Neural crest cell (in vitro differentiated cells): ENCODE measurements at regions not wholly inside any gene's neighbourhood (a gene's known extent, or its start where the extent isn't known, plus 50 kb on each side); places are given as distances from the start of the nearest gene placed in this dataset.

Experiments used
- DNase-seq: peaks from one replicate; pipeline ENCODE4 v3.0.0; 2021; ENCODE audit warnings: low read depth, mixed read lengths, low spot score
- H3K27ac Mint-ChIP-seq: one replicate; pipeline ENCODE4 v1.8.0; 2021; ENCODE audit warnings: mild to moderate bottlenecking, mixed read lengths; ENCODE audit not compliant: unreplicated experiment
- H3K27me3 Mint-ChIP-seq: 2 replicates; pipeline ENCODE4 v1.8.0; 2021; ENCODE audit warnings: low read depth, mild to moderate bottlenecking, mixed read lengths
- H3K36me3 Mint-ChIP-seq: 2 replicates; pipeline ENCODE4 v1.8.0; 2021; ENCODE audit warnings: low read depth, mild to moderate bottlenecking, mixed read lengths
- H3K4me1 Mint-ChIP-seq: 2 replicates; pipeline ENCODE4 v1.8.0; 2021; ENCODE audit warnings: mixed read lengths
- H3K4me3 Mint-ChIP-seq: one replicate; pipeline ENCODE4 v1.8.0; 2021; ENCODE audit warnings: mild to moderate bottlenecking, mixed read lengths
- H3K9me3 Mint-ChIP-seq: 2 replicates; pipeline ENCODE4 v1.8.0; 2021; ENCODE audit warnings: mixed read lengths
- CTCF ChIP-seq: fragments of 200-600 bp; sonication (generic); conservative IDR thresholded peaks from 2 replicates; pipeline ENCODE4 v1.5.0; 2021; ENCODE audit warnings: antibody characterized with exemption, mild to moderate bottlenecking

DNA sequence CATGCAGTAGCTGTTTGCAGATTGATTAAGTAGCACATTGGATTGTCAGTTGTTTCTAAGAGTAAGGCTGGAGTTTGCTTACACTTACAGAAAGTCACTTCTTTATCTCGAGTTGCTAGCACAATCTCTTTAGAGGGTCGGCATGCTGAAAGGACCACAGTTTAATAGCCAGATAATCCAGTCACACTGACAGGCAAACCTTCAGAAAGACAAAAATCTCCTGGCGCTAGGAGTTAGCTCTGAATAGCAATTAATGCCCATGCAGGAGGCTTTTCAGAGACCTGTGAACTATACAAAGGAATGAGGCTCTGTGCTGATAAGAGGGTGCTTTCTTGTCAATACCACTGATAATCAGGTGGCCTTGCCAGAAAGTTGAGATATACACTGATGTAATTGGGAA is 1043.0 kb downstream of the AACS start:
- no peak for TF ChIP-seq CTCF
- Mint-ChIP-seq H3K9me3 (no peaks in the 10 kb centered on the region), H3K36me3 (peaks cover 2% of the 10 kb centered on the region), H3K27me3 (peaks cover 10% of the 10 kb centered on the region), H3K27ac (no peak overlapping the region), H3K4me1 (peaks cover 11% of the 10 kb centered on the region), H3K4me3 (no peak overlapping the region)
- no peak for DNase-seq

DNA sequence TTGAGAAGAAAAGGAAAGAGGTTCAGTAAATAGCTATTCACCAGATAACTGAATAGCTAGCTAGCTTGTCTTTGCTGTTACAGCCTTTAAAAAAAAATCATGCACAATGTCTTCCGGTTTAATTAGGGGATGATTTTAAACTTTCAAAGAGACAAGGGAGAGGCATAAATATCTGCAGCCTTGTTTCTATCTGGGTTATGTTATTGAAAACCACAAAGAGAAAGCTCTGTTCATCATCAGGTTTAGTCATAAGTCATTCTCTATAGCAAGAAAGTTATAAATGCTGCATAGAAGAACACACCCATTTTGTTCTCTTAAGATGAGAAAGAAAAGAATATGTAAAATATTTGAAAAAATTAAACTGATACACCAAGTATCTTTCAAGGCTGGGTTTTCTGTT is 1046.9 kb downstream of the AACS start:
- peaks cover 11% of the 10 kb centered on the region for H3K4me1 Mint-ChIP-seq
- peaks cover 10% of the 10 kb centered on the region for H3K27me3 Mint-ChIP-seq
- H3K9me3 Mint-ChIP-seq, result no peaks in the 10 kb centered on the region
- H3K27ac Mint-ChIP-seq, result no peak overlapping the region
- H3K36me3 Mint-ChIP-seq, result peaks cover 2% of the 10 kb centered on the region
- no peak for TF ChIP-seq CTCF
- H3K4me3 Mint-ChIP-seq, result no peak overlapping the region
- no peak for DNase-seq

- TF ChIP-seq CTCF, result no peak
- Mint-ChIP-seq H3K9me3 (no peaks in the 10 kb centered on the region), H3K27ac (no peak overlapping the region), H3K27me3 (peaks cover 10% of the 10 kb centered on the region), H3K36me3 (no peaks in the 10 kb centered on the region), H3K4me3 (no peak overlapping the region), H3K4me1 (peaks cover 6% of the 10 kb centered on the region)
- no peak for DNase-seq
Measured at GRCh38 chr12:126112849-126113248, 1047.6 kb downstream of the AACS start.

GRCh38 chr12:126114441-126114840 is 1049.2 kb downstream of the AACS start:
- peaks cover 4% of the 10 kb centered on the region for H3K27me3 Mint-ChIP-seq

GRCh38 chr12:126117502-126117901 is 1052.3 kb downstream of the AACS start:
- no peak overlapping the region for H3K4me3 Mint-ChIP-seq
- no peak for TF ChIP-seq CTCF
- H3K27ac Mint-ChIP-seq, result no peak overlapping the region
- peaks cover 9% of the 10 kb centered on the region for H3K27me3 Mint-ChIP-seq
- H3K9me3 Mint-ChIP-seq, result no peaks in the 10 kb centered on the region
- DNase-seq, result no peak
- no peaks in the 10 kb centered on the region for H3K36me3 Mint-ChIP-seq
- H3K4me1 Mint-ChIP-seq, result no peaks in the 10 kb centered on the region

More at GRCh38 chr12:126114441-126114840, 1049.2 kb downstream of the AACS start:
- Mint-ChIP-seq H3K27ac (no peak overlapping the region), H3K36me3 (no peaks in the 10 kb centered on the region), H3K4me3 (no peak overlapping the region), H3K4me1 (no peaks in the 10 kb centered on the region), H3K9me3 (no peaks in the 10 kb centered on the region)
- DNase-seq, result no peak
- TF ChIP-seq CTCF, result no peak

GRCh38 chr12:126139355-126139754 is 1074.1 kb downstream of the AACS start:
- Mint-ChIP-seq H3K4me1 (no peaks in the 10 kb centered on the region), H3K27me3 (peaks cover 6% of the 10 kb centered on the region), H3K9me3 (peaks cover 31% of the 10 kb centered on the region), H3K27ac (no peak overlapping the region), H3K4me3 (no peak overlapping the region), H3K36me3 (peaks cover 8% of the 10 kb centered on the region)
- DNase-seq, result no peak
- TF ChIP-seq CTCF, result peak; percentile 27
